MM.1S (cell line): ENCODE measurements at regions not wholly inside any gene's neighbourhood (a gene's known extent, or its start where the extent isn't known, plus 50 kb on each side); places are given as distances from the start of the nearest gene placed in this dataset.

Source experiments
- DNase-seq: peaks from one replicate; pipeline ENCODE4 v3.0.0-alpha.2; 2015
- H2AFZ ChIP-seq: fragments of 300-600 bp; sonication (generic); 2 replicates; pipeline ENCODE4 v1.6.0; 2016; ENCODE audit warnings: antibody characterized with exemption, low read length
- H3F3A ChIP-seq: fragments of 300-600 bp; sonication (generic); 2 replicates; pipeline ENCODE4 v1.6.1; 2016; ENCODE audit warnings: mild to moderate bottlenecking, antibody characterized with exemption, low read length, moderate library complexity, mixed read lengths; ENCODE audit not compliant: insufficient read depth
- H3K27ac ChIP-seq: fragments of 300-600 bp; sonication (generic); 2 replicates; pipeline ENCODE4 v1.5.1; 2016; ENCODE audit warnings: mild to moderate bottlenecking, low read length
- H3K27me3 ChIP-seq: fragments of 300-600 bp; sonication (generic); replicated peaks from 2 replicates; pipeline ENCODE4 v1.6.0; 2016; ENCODE audit warnings: low read length; ENCODE audit not compliant: insufficient read depth
- H3K36me3 ChIP-seq: fragments of 300-600 bp; sonication (generic); replicated peaks from 2 replicates; pipeline ENCODE4 v1.6.1; 2016; ENCODE audit warnings: mild to moderate bottlenecking, low read length, mixed read lengths; ENCODE audit not compliant: insufficient read depth
- H3K4me1 ChIP-seq: fragments of 300-600 bp; sonication (generic); 2 replicates; pipeline ENCODE4 v1.6.1; 2016; ENCODE audit warnings: low read length, mixed read lengths
- H3K4me2 ChIP-seq: fragments of 300-600 bp; sonication (generic); 2 replicates; pipeline ENCODE4 v1.6.0; 2016; ENCODE audit warnings: low read depth, low read length
- H3K4me3 ChIP-seq: fragments of 300-600 bp; sonication (generic); 2 replicates; pipeline ENCODE4 v1.5.1; 2016; ENCODE audit warnings: low read length, mixed read lengths
- H3K79me2 ChIP-seq: fragments of 300-600 bp; sonication (generic); 2 replicates; pipeline ENCODE4 v1.6.1; 2016; ENCODE audit warnings: mixed run types, low read length, mixed read lengths
- H3K9ac ChIP-seq: fragments of 300-600 bp; sonication (generic); 2 replicates; pipeline ENCODE4 v1.6.1; 2016; ENCODE audit warnings: low read length, mixed read lengths
- H3K9me2 ChIP-seq: fragments of 300-600 bp; sonication (generic); replicated peaks from 2 replicates; pipeline ENCODE4 v1.6.1; 2016; ENCODE audit warnings: mild to moderate bottlenecking, low read length, mixed read lengths; ENCODE audit not compliant: insufficient read depth
- H3K9me3 ChIP-seq: fragments of 300-600 bp; sonication (generic); replicated peaks from 2 replicates; pipeline ENCODE4 v1.6.1; 2016; ENCODE audit warnings: mild to moderate bottlenecking, low read length, mixed read lengths; ENCODE audit not compliant: insufficient read depth
- H4K20me1 ChIP-seq: fragments of 300-600 bp; sonication (generic); 2 replicates; pipeline ENCODE4 v1.6.1; 2016; ENCODE audit warnings: mild to moderate bottlenecking, low read length, moderate library complexity, mixed read lengths; ENCODE audit not compliant: insufficient read depth
- CTCF ChIP-seq: fragments of 300-600 bp; sonication (generic); IDR thresholded peaks from 2 replicates; pipeline ENCODE4 v1.5.1; 2016; ENCODE audit warnings: antibody characterized with exemption, low read length, mixed read lengths
- EZH2 ChIP-seq: fragments of 300-600 bp; sonication (generic); optimal IDR thresholded peaks from 2 replicates; pipeline ENCODE3; 2017; ENCODE audit warnings: low read depth, mild to moderate bottlenecking, antibody characterized with exemption, low read length, mixed read lengths
- EZH2phosphoT487 ChIP-seq: fragments of 300-600 bp; sonication (generic); IDR thresholded peaks from 2 replicates; pipeline ENCODE4 v1.6.1; 2018; ENCODE audit warnings: antibody characterized with exemption, low read length

DNA sequence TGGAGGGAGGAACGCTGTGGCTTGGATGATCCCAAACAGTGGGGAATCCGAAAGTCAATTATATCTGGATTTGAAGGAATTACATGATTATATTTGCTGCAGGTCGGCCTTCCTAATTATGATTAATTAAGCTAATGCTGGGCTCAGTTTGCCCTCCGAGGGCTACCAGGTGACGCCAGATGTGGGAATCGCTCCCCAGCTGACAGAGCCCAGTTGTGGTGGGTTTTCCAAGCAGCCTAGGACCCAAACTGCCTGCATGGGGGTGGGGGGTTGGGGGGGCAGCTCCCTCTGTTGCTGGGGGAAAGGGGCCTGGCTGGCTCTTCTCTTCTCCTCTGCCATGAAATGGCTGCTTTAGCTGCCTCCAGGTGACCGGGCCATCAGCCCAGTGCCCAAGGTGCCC lies 147.6 kb upstream of the C1orf174 start:
- H3K9ac ChIP-seq, result no peak overlapping the region
- no peak overlapping the region for H3K27ac ChIP-seq
- H3K79me2 ChIP-seq, result no peaks in the 10 kb centered on the region
- H3K9me3 ChIP-seq, result no peaks in the 10 kb centered on the region
- no peak for TF ChIP-seq EZH2
- no peak for TF ChIP-seq EZH2phosphoT487
- TF ChIP-seq CTCF, result no peak
- no peak overlapping the region for H3K4me3 ChIP-seq
- H3K36me3 ChIP-seq, result no peaks in the 10 kb centered on the region
- no peaks in the 10 kb centered on the region for H3F3A ChIP-seq
- DNase-seq, result no peak
- H3K4me1 ChIP-seq, result no peaks in the 10 kb centered on the region
- no peak overlapping the region for H2AFZ ChIP-seq
- H3K27me3 ChIP-seq, result peaks cover 78% of the 10 kb centered on the region
- H3K4me2 ChIP-seq, result no peak overlapping the region
- H4K20me1 ChIP-seq, result no peaks in the 10 kb centered on the region
- H3K9me2 ChIP-seq, result no peaks in the 10 kb centered on the region

DNA sequence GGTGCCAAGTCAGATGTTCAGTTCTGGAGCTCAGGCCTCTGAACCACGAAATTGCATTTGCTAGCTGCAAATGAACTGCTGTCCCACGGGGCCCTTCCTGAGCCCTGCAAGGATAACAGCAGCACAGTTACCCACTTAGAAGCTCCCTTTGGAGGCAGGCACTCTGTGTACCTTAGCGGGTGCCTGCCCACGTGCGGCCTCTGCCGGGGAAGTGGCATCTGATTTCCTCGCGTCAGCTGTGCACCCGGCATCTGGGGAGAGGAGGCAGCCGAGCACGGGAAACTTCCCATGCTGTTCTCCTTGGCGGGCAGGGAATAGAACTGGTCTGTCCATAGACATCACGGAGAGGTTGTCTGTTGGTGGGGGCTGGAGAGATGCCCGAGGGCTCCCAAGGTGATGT lies 148.0 kb upstream of the C1orf174 start:
- Histone ChIP-seq H3K9ac (no peak overlapping the region), H3K79me2 (no peaks in the 10 kb centered on the region), H3K36me3 (no peaks in the 10 kb centered on the region), H3K27ac (no peak overlapping the region), H4K20me1 (no peaks in the 10 kb centered on the region), H2AFZ (no peak overlapping the region), H3K9me3 (no peaks in the 10 kb centered on the region), H3K4me3 (no peak overlapping the region), H3F3A (no peaks in the 10 kb centered on the region), H3K27me3 (peaks cover 81% of the 10 kb centered on the region), H3K4me2 (no peak overlapping the region), H3K4me1 (no peaks in the 10 kb centered on the region), H3K9me2 (no peaks in the 10 kb centered on the region)
- no peak for DNase-seq
- TF ChIP-seq EZH2phosphoT487 (no peak), CTCF (no peak), EZH2 (no peak)

- no peaks in the 10 kb centered on the region for H3F3A ChIP-seq
- H3K9me3 ChIP-seq, result no peaks in the 10 kb centered on the region
- no peaks in the 10 kb centered on the region for H3K4me1 ChIP-seq
- no peak overlapping the region for H3K9ac ChIP-seq
- H4K20me1 ChIP-seq, result no peaks in the 10 kb centered on the region
- no peak overlapping the region for H3K27ac ChIP-seq
- H3K4me3 ChIP-seq, result no peak overlapping the region
- no peaks in the 10 kb centered on the region for H3K36me3 ChIP-seq
- no peak overlapping the region for H3K4me2 ChIP-seq
- no peak overlapping the region for H2AFZ ChIP-seq
- TF ChIP-seq EZH2phosphoT487, result no peak
- no peak for TF ChIP-seq CTCF
- no peak for TF ChIP-seq EZH2
- no peaks in the 10 kb centered on the region for H3K79me2 ChIP-seq
- no peaks in the 10 kb centered on the region for H3K9me2 ChIP-seq
- no peak for DNase-seq
- H3K27me3 ChIP-seq, result peaks cover 82% of the 10 kb centered on the region
Measured at GRCh38 chr1:4048921-4049320, 148.8 kb upstream of the C1orf174 start.
